Activated T-helper 1 cell treated with anti-CD3 and anti-CD28 coated beads, Interleukin-12 subunit alpha, Interleukin-12 subunit beta, Interleukin-2, Interleukin-4 antibody, amounts not matched to agents 30 ng/mL and 10 ng/mL and 1 ng/mL, durations not matched to agents 14 hours and 24 hours and 36 hours (primary cell): ENCODE measurements at regions not wholly inside any gene's neighbourhood (a gene's known extent, or its start where the extent isn't known, plus 50 kb on each side); places are given as distances from the start of the nearest gene placed in this dataset.

ENCODE experiments used
- DNase-seq: peaks from one replicate; pipeline ENCODE4 v3.0.0; 2021; ENCODE audit warnings: low spot score
- H3K27ac Mint-ChIP-seq: one replicate; pipeline ENCODE4 v1.8.0; 2021; ENCODE audit warnings: mild to moderate bottlenecking, mixed read lengths
- H3K27me3 Mint-ChIP-seq: one replicate; pipeline ENCODE4 v1.8.0; 2022; ENCODE audit warnings: mild to moderate bottlenecking, moderate library complexity, mixed read lengths; ENCODE audit not compliant: insufficient read depth
- H3K36me3 Mint-ChIP-seq: one replicate; pipeline ENCODE4 v1.8.0; 2021; ENCODE audit warnings: low read depth, mixed read lengths
- H3K4me1 Mint-ChIP-seq: one replicate; pipeline ENCODE4 v1.8.0; 2021; ENCODE audit warnings: low read depth, mixed read lengths
- H3K4me3 Mint-ChIP-seq: one replicate; pipeline ENCODE4 v1.8.0; 2021; ENCODE audit warnings: mild to moderate bottlenecking, moderate library complexity, mixed read lengths
- H3K9me3 Mint-ChIP-seq: one replicate; pipeline ENCODE4 v1.8.0; 2021; ENCODE audit warnings: mixed read lengths
- intact Hi-C: fragments of 100-400 bp; cut with micrococcal nuclease; formaldehyde crosslinking; loops from one replicate; pipeline ENCODE4 v1.15.1; 2024

- no peaks in the 10 kb centered on the region for H3K4me1 Mint-ChIP-seq
- H3K4me3 Mint-ChIP-seq = no peak overlapping the region
- H3K27me3 Mint-ChIP-seq = no peaks in the 10 kb centered on the region
- intact Hi-C loops = no loop called here
- no peak for DNase-seq
- H3K9me3 Mint-ChIP-seq = no peaks in the 10 kb centered on the region
- no peaks in the 10 kb centered on the region for H3K36me3 Mint-ChIP-seq
- no peak overlapping the region for H3K27ac Mint-ChIP-seq
Measured at GRCh38 chr2:58972737-58973136, 731.6 kb upstream of the FANCL start.

- H3K4me3 Mint-ChIP-seq = no peak overlapping the region
- no peaks in the 10 kb centered on the region for H3K4me1 Mint-ChIP-seq
- no peaks in the 10 kb centered on the region for H3K36me3 Mint-ChIP-seq
- no peak for DNase-seq
- intact Hi-C loops = loop anchor here (2.0 kb wide), 1 partner anchor 21 kb away; no protein-coding TSS in a partner anchor
- H3K27me3 Mint-ChIP-seq = no peaks in the 10 kb centered on the region
- H3K27ac Mint-ChIP-seq = no peak overlapping the region
- no peaks in the 10 kb centered on the region for H3K9me3 Mint-ChIP-seq
Measured at GRCh38 chr2:58971511-58972360, 730.6 kb upstream of the FANCL start.

GRCh38 chr2:58970365-58970764, 729.2 kb upstream of the FANCL start:
- Mint-ChIP-seq H3K27me3 (no peaks in the 10 kb centered on the region), H3K4me3 (no peak overlapping the region), H3K9me3 (no peaks in the 10 kb centered on the region), H3K36me3 (no peaks in the 10 kb centered on the region), H3K27ac (no peak overlapping the region), H3K4me1 (no peaks in the 10 kb centered on the region)
- no peak for DNase-seq
- intact Hi-C loops = loop anchor here (2.0 kb wide), 1 partner anchor 20 kb away; no protein-coding TSS in a partner anchor

GRCh38 chr2:58968885-58969284, 727.8 kb upstream of the FANCL start:
- H3K36me3 Mint-ChIP-seq = no peaks in the 10 kb centered on the region
- intact Hi-C loops = no loop called here
- H3K27me3 Mint-ChIP-seq = no peaks in the 10 kb centered on the region

GRCh38 chr2:58967736-58968135, 726.6 kb upstream of the FANCL start:
- intact Hi-C loops = no loop called here
- Mint-ChIP-seq H3K4me3 (no peak overlapping the region), H3K36me3 (no peaks in the 10 kb centered on the region), H3K27ac (no peak overlapping the region), H3K9me3 (no peaks in the 10 kb centered on the region), H3K27me3 (no peaks in the 10 kb centered on the region), H3K4me1 (no peaks in the 10 kb centered on the region)
- DNase-seq = no peak

More at GRCh38 chr2:58968885-58969284, 727.8 kb upstream of the FANCL start:
- Mint-ChIP-seq H3K4me3 (no peak overlapping the region), H3K9me3 (no peaks in the 10 kb centered on the region), H3K27ac (no peak overlapping the region), H3K4me1 (no peaks in the 10 kb centered on the region)
- no peak for DNase-seq

GRCh38 chr2:58965602-58966001, 724.5 kb upstream of the FANCL start:
- Mint-ChIP-seq H3K9me3 (no peaks in the 10 kb centered on the region), H3K36me3 (no peaks in the 10 kb centered on the region), H3K4me3 (no peak overlapping the region), H3K4me1 (no peaks in the 10 kb centered on the region), H3K27ac (no peak overlapping the region), H3K27me3 (no peaks in the 10 kb centered on the region)
- intact Hi-C loops = no loop called here
- no peak for DNase-seq

- no peak overlapping the region for H3K4me3 Mint-ChIP-seq
- no peak overlapping the region for H3K27ac Mint-ChIP-seq
- intact Hi-C loops = no loop called here
Measured at GRCh38 chr2:58959996-58960395, 718.9 kb upstream of the FANCL start.

GRCh38 chr2:58957188-58957840, 716.2 kb upstream of the FANCL start:
- intact Hi-C loops = no loop called here
- H3K27me3 Mint-ChIP-seq = no peaks in the 10 kb centered on the region
- H3K4me3 Mint-ChIP-seq = no peak overlapping the region
- no peaks in the 10 kb centered on the region for H3K36me3 Mint-ChIP-seq
- DNase-seq = no peak
- H3K9me3 Mint-ChIP-seq = no peaks in the 10 kb centered on the region
- H3K4me1 Mint-ChIP-seq = no peaks in the 10 kb centered on the region
- H3K27ac Mint-ChIP-seq = no peak overlapping the region

More at GRCh38 chr2:58959996-58960395, 718.9 kb upstream of the FANCL start:
- no peaks in the 10 kb centered on the region for H3K4me1 Mint-ChIP-seq
- H3K27me3 Mint-ChIP-seq = no peaks in the 10 kb centered on the region
- DNase-seq = no peak
- no peaks in the 10 kb centered on the region for H3K9me3 Mint-ChIP-seq
- no peaks in the 10 kb centered on the region for H3K36me3 Mint-ChIP-seq

GRCh38 chr2:58954880-58955385, 713.8 kb upstream of the FANCL start:
- Mint-ChIP-seq H3K4me1 (no peaks in the 10 kb centered on the region), H3K9me3 (no peaks in the 10 kb centered on the region), H3K36me3 (no peaks in the 10 kb centered on the region), H3K27me3 (no peaks in the 10 kb centered on the region), H3K4me3 (no peak overlapping the region), H3K27ac (no peak overlapping the region)
- intact Hi-C loops = no loop called here
- DNase-seq = no peak

- intact Hi-C loops = loop anchor here (2.0 kb wide), 1 partner anchor 19 kb away; no protein-coding TSS in a partner anchor
Measured at GRCh38 chr2:58951722-58952121, 710.6 kb upstream of the FANCL start.

GRCh38 chr2:58950795-58951462, 709.8 kb upstream of the FANCL start:
- H3K9me3 Mint-ChIP-seq = no peaks in the 10 kb centered on the region
- no peak overlapping the region for H3K4me3 Mint-ChIP-seq
- no peak overlapping the region for H3K27ac Mint-ChIP-seq
- intact Hi-C loops = loop anchor here (2.0 kb wide), 1 partner anchor 20 kb away; no protein-coding TSS in a partner anchor
- no peaks in the 10 kb centered on the region for H3K27me3 Mint-ChIP-seq
- no peak for DNase-seq
- H3K4me1 Mint-ChIP-seq = no peaks in the 10 kb centered on the region
- H3K36me3 Mint-ChIP-seq = no peaks in the 10 kb centered on the region

More at GRCh38 chr2:58951722-58952121, 710.6 kb upstream of the FANCL start:
- no peak for DNase-seq
- Mint-ChIP-seq H3K4me1 (no peaks in the 10 kb centered on the region), H3K4me3 (no peak overlapping the region), H3K36me3 (no peaks in the 10 kb centered on the region), H3K27me3 (no peaks in the 10 kb centered on the region), H3K27ac (no peak overlapping the region), H3K9me3 (no peaks in the 10 kb centered on the region)

- Mint-ChIP-seq H3K27ac (no peak overlapping the region), H3K9me3 (no peaks in the 10 kb centered on the region), H3K4me3 (no peak overlapping the region), H3K4me1 (no peaks in the 10 kb centered on the region), H3K36me3 (no peaks in the 10 kb centered on the region), H3K27me3 (no peaks in the 10 kb centered on the region)
- intact Hi-C loops = no loop called here
- DNase-seq = no peak
Measured at GRCh38 chr2:58939388-58939787, 698.3 kb upstream of the FANCL start.

GRCh38 chr2:58938988-58939387, 697.9 kb upstream of the FANCL start:
- H3K4me1 Mint-ChIP-seq = no peaks in the 10 kb centered on the region
- no peak overlapping the region for H3K27ac Mint-ChIP-seq
- no peak for DNase-seq
- no peaks in the 10 kb centered on the region for H3K36me3 Mint-ChIP-seq
- H3K27me3 Mint-ChIP-seq = no peaks in the 10 kb centered on the region
- no peaks in the 10 kb centered on the region for H3K9me3 Mint-ChIP-seq
- intact Hi-C loops = no loop called here
- H3K4me3 Mint-ChIP-seq = no peak overlapping the region
